CD4-positive, alpha-beta T cell treated with Interleukin-15 for 1 hour (primary cell): ENCODE measurements at regions not wholly inside any gene's neighbourhood (a gene's known extent, or its start where the extent isn't known, plus 50 kb on each side); places are given as distances from the start of the nearest gene placed in this dataset.
"Not testable (repeated sequence)": the region's sequence is repeated elsewhere in the genome, so short reads cannot be mapped to it uniquely, and the experiment has no call there.

Experiments
- DNase-seq: peaks from one replicate; pipeline ENCODE4 v3.0.0-alpha.2; 2020

- no peak for DNase-seq
Measured at GRCh38 chr10:57950442-57950974, 317.2 kb downstream of the IPMK start.

GRCh38 chr10:57948796-57949195 is 318.9 kb downstream of the IPMK start:
- DNase-seq = no peak

DNA sequence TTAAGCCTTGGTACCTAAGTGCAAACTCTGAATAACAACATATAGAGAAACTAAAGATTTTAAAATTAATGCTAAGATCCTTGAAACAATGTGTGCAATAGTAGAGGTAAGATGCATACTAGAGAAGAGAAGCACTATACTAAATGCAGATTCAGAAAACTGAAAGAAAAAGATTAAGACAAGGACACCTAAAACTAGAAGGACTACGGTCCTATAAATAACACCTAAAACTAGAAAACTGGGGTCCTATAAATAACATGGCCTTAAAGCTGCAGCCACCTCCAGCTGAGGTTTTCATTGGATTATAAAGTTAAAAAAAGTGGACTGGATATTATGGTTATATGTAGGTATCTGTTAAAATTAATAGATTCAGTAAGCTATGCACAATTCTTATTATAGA is 320.9 kb downstream of the IPMK start:
- no peak for DNase-seq

GRCh38 chr10:57943701-57944100 is 324.0 kb downstream of the IPMK start:
- DNase-seq = no peak

DNA sequence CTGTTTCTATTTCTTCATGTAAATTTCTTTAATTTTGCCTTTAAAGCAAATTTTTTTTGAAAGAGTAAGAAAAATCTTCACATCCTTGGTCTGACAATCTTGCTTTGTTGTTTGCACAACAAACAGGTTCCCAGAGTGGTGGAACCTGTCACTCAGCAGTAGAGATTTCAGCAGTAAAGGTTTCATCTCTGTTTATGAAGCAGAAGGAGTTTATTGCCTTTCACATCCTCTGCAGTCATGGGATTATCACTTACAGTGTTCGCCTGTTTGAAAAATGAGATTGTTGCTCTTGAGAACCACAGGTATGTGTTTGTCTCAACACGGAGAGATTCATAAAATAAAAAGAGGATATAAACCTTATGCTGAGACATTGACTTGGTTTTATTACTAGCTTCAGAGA is 342.6 kb downstream of the IPMK start:
- no peak for DNase-seq

- no peak for DNase-seq
Measured at GRCh38 chr10:57921140-57921539, 346.6 kb downstream of the IPMK start.

DNA sequence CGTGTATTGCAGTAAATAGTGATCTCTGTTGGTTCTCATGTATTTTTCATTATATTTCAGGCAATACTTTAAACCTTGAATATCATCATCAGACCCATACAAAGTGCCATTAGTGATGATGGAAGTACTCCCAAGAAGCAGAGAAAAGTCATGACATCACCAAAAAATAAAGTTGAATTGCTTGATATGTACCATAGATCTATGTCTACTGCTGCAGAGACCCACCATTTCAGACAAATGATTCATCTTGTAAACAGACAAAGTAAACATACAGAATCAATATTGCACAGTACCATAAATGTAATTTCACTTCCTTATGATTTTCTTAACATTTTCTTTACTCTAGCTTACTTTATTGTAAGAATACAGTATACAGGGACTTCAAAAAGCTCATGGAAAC is 347.8 kb downstream of the IPMK start:
- no peak for DNase-seq

GRCh38 chr10:57917019-57917418 is 350.7 kb downstream of the IPMK start:
- DNase-seq = no peak

- no peak for DNase-seq
Measured at GRCh38 chr10:57905861-57906260, 361.8 kb downstream of the IPMK start.

DNA sequence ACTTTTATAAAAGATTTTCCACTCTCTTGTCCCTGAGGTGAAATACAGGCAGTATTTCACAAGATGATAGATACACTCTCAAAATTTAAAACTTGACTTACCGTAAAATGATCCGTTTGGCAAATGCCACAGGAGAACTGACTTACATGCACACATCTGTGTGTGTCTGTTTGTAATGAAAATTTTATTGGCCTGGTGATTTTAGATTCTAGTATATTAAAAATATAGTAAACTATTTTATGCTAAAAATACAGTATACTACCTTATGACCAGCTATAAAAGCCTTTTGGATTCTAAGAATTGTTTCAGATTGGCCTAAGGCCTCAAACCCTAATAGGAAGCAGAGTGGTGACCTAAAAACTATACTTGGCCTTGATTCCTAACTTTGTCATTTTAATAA is 362.7 kb downstream of the IPMK start:
- no peak for DNase-seq

DNA sequence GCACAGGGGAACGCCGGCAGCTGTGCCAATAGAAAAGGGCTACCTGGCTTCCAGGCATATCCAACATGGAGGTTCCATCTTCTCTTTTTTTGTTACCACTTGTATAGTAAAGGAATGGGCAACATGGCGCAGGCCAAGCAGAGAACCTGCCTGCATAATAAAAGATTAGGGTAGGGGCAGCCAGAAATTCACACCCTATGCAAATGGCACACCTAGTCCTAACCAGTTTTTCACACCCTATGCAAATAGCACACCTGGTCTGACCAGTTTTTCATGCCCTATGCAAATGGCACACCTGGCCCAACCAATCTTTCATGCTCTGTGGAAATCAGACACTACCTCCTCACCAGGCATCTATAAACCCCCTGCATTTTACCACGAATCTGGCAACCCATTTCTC is 369.5 kb downstream of the IPMK start:
- no peak for DNase-seq

DNA sequence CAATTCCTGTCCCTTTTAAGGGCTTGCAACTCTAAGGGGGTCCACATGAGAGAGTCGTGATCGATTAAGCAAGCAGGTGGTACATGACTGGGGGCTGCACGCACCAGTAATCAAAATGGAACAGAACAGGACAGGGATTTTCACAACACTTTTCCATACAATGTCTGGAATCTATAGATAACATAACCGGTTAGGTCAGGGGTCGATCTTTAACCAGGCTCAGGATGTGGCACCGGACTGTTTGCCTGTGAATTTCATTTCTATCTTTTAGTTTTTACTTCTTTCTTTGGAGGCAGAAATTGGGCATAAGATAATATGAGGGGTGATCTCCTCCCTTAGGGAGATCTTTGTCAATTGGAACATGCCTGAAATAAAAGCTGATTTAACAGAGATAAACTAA is 370.1 kb downstream of the IPMK start:
- no peak for DNase-seq

GRCh38 chr10:57894361-57894760 is 373.3 kb downstream of the IPMK start:
- DNase-seq = no peak

DNA sequence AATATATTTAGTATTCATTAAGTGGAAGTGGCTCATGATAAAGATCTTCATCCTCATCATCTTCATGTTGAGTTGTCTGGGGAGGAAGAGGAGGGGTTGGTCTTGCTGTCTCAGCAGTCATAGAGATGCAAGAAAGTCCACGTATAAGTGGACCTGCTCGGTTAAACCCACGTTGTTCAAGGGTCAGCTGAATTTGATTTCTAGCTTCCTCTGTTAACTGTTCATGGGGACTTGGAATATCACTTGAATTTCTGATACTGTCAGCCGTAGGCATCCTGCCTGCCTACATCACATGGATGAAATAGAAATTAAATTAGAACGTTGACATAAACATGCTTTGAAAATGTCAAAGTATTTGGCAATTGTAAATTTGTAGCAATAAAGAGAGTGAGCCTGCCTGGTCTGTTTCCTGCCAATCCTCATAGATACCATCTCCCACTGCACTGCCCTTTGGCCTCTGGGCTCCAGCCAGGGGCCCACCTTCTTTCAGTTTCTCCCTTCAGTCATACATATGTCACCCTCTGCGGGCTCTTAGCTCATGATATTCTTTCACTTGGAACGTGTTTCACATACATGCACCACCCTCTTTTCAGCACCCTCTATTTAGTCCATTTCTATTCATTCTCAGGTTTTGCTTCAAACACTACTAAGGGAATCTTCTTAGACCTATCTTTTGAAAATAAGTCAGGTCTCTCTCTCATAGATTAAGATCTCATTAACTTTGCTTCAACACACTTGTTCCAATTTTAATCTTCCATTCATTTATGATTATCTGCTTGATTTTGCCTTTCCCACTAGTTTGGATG is 376.3 kb downstream of the IPMK start:
- no peak for DNase-seq

DNA sequence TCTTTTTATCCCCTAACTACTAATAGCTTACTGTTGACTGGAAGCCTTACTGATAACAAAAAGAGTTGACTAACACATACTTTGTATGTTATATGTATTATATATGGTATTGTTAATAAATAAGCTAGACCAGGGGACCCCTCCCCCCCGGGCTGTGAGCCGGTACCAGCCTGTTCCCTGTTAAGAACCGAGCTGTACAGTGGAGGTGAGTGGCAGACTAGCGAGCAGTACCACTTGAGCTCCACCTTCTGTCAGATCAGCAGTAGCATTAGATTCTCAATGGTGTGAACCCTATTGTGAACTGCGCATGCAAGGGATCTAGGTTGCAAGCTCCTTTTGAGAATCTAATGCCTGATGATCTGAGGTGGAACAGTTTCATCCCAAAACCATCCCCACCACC is 377.0 kb downstream of the IPMK start:
- DNase-seq = no peak

DNA sequence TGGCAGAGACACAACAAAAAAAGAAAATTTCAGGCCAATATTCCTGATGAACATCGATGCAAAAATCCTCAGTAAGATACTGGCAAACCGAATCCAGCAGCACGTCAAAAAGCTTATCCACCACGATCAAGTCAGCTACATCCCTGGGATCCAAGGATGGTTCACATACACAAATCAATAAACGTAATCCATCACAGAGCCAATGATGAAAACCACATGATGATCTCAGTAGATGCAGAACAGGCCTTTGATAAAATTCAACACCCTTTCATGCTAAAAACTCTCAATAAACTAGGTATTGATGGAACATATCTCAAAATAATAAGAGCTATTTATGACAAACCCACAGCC is 382.1 kb downstream of the IPMK start:
- not testable (repeated sequence) for DNase-seq

- DNase-seq = no peak
Measured at GRCh38 chr10:57884965-57885617, 382.6 kb downstream of the IPMK start.

- DNase-seq = no peak
Measured at GRCh38 chr10:57884407-57884806, 383.3 kb downstream of the IPMK start.

DNA sequence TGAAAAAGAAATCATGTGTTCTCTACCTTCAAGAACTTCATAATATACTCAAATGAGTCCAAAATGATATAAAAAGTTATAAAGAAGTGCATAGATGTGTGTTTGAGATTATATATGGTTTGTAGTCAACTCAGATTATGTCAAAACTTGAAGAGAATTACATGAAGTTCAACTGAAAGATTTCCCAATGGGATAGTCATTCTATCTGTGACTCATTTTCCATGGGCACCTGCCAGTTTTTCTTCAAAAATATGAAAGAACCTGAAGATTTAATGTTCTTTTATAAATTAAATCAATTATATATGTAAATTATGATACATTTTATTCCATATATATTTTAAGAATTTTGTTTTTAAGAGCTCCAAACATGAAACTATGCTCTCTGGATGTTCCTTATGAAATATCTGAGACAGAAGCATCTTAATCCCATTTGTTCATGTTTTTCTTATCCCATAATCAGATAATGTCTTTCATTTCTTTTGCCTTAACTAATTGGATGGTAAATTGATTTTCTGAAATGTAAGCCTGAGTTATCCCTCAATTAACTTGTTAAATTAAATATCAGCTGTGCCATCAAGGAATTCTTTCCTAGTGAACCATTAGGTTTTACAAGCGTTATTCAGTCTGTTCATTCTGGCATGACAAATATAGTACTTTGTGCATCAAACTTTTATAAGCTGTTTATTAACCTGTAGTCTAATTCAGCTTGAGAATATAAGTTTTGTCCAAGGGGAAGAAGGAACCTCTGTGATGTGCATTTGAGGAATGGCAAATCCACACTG is 387.1 kb downstream of the IPMK start:
- no peak for DNase-seq

GRCh38 chr10:57874810-57875209 is 392.9 kb downstream of the IPMK start:
- DNase-seq = no peak

DNA sequence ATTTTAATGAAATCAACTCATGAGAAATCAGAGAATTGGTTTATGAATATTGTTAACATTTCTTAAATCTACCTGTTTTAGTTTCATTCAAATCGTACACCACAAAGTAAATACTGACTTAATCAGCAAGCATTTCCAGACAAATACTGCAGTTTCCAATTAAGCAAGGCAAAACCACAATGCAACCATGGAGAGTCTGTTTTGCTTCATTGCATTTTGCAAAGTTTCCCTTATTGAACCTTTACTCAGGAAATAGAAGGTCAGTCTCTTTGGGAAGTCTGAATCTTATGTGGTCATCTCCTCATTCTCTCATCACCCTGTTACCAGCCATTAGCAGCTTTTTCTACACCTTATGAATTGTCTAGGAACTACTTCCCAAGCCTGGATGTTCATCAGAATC is 400.5 kb downstream of the IPMK start:
- DNase-seq = no peak

DNA sequence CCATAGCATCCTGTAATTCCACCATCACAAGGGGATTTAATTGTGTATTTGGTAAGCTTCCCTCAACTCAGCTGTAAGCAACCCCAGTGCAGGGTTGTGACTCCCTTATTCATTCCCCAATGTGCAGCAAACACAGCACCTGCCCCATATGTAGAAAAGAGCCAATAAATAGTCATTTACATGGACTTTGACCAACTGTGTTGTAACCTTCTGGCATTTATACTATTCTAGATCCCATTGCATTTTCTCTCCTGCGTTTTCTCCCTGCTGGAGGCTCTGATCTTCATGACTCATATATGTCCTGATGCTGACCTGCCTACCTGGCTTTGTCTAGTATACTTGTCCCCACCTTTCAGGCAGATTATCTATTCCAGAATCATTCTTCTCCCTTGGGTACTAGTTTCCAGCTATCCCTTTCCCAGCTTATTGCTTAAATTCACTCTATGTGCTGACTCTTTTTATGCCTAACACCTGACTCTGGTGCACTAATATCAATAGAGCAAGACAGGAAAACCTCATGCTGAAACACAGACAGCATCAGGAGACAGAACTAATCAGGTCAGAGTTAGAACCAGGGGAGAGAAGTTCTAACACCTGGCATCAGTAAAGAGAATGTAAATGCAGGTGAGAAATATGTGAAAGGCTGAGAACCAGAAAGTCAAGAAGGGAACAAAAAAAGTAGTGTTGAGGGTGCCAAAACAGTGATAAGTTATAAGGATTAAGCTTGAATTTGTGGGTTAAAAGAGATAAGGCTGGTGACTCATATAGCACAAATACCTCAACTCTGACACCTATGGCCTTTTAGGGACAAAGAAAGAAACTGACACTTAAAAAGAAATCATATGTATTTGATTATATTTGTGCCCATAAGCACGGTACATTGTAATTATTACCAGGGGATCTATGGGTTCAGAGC is 402.7 kb downstream of the IPMK start:
- DNase-seq = no peak
